Osteoblast (primary cell): ENCODE measurements at regions not wholly inside any gene's neighbourhood (a gene's known extent, or its start where the extent isn't known, plus 50 kb on each side); places are given as distances from the start of the nearest gene placed in this dataset.

Source experiments
- DNase-seq: peaks from one replicate; pipeline ENCODE4 v3.0.0; 2011; ENCODE audit warnings: low spot score, mixed read lengths; ENCODE audit not compliant: insufficient read length; ENCODE audit errors: missing footprints
- H2AFZ ChIP-seq: 2 replicates; pipeline ENCODE4 v1.6.0; 2011; ENCODE audit warnings: mild to moderate bottlenecking, low read length
- H3K27ac ChIP-seq: 2 replicates; pipeline ENCODE4 v1.5.1; 2011; ENCODE audit warnings: mild to moderate bottlenecking, low read depth, low read length, moderate library complexity
- H3K27me3 ChIP-seq: 2 replicates; pipeline ENCODE4 v1.6.0; 2012; ENCODE audit warnings: mild to moderate bottlenecking, control low read depth, inconsistent platforms, low read length, moderate library complexity; ENCODE audit not compliant: insufficient read depth
- H3K36me3 ChIP-seq: 2 replicates; pipeline ENCODE4 v1.5.1; 2011; ENCODE audit warnings: mild to moderate bottlenecking, low read length, control low read depth, moderate library complexity; ENCODE audit not compliant: insufficient read depth
- H3K4me1 ChIP-seq: 2 replicates; pipeline ENCODE4 v1.5.1; 2011; ENCODE audit warnings: mild to moderate bottlenecking, low read length, control low read depth, moderate library complexity; ENCODE audit not compliant: insufficient read depth
- H3K4me2 ChIP-seq: 2 replicates; pipeline ENCODE4 v1.6.0; 2011; ENCODE audit warnings: mild to moderate bottlenecking, low read length; ENCODE audit not compliant: insufficient read depth
- H3K4me3 ChIP-seq: fragments of 200-600 bp; sonication (generic); 3 replicates; pipeline ENCODE4 v1.5.1; 2012; ENCODE audit warnings: mild to moderate bottlenecking, low read length, inconsistent platforms; ENCODE audit not compliant: insufficient read depth
- H3K79me2 ChIP-seq: 2 replicates; pipeline ENCODE4 v1.6.0; 2012; ENCODE audit warnings: mild to moderate bottlenecking, low read length, control low read depth, inconsistent platforms; ENCODE audit not compliant: insufficient read depth
- H3K9me3 ChIP-seq: 2 replicates; pipeline ENCODE4 v1.5.1; 2011; ENCODE audit warnings: low read depth, low read length, control low read depth
- H4K20me1 ChIP-seq: 2 replicates; pipeline ENCODE4 v1.6.0; 2012; ENCODE audit warnings: mild to moderate bottlenecking, low read length, control low read depth; ENCODE audit not compliant: insufficient read depth
- TF ChIP-seq, protein P1 (sequence below): IDR thresholded peaks from 2 replicates; pipeline ENCODE4 v1.5.1; 2011; ENCODE audit warnings: mild to moderate bottlenecking, low read depth, low read length, moderate library complexity; ENCODE audit errors: extremely low read depth

- no peak for DNase-seq
- no peaks in the 10 kb centered on the region for H3K79me2 ChIP-seq
- H3K9me3 ChIP-seq = no peaks in the 10 kb centered on the region
- no peaks in the 10 kb centered on the region for H3K4me1 ChIP-seq
- no peak overlapping the region for H3K4me3 ChIP-seq
- H3K27ac ChIP-seq = no peak overlapping the region
- no peaks in the 10 kb centered on the region for H4K20me1 ChIP-seq
- H2AFZ ChIP-seq = no peak overlapping the region
- no peaks in the 10 kb centered on the region for H3K36me3 ChIP-seq
- TF ChIP-seq, protein P1, sequence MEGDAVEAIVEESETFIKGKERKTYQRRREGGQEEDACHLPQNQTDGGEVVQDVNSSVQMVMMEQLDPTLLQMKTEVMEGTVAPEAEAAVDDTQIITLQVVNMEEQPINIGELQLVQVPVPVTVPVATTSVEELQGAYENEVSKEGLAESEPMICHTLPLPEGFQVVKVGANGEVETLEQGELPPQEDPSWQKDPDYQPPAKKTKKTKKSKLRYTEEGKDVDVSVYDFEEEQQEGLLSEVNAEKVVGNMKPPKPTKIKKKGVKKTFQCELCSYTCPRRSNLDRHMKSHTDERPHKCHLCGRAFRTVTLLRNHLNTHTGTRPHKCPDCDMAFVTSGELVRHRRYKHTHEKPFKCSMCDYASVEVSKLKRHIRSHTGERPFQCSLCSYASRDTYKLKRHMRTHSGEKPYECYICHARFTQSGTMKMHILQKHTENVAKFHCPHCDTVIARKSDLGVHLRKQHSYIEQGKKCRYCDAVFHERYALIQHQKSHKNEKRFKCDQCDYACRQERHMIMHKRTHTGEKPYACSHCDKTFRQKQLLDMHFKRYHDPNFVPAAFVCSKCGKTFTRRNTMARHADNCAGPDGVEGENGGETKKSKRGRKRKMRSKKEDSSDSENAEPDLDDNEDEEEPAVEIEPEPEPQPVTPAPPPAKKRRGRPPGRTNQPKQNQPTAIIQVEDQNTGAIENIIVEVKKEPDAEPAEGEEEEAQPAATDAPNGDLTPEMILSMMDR = no peak
- H3K4me2 ChIP-seq = no peak overlapping the region
- no peaks in the 10 kb centered on the region for H3K27me3 ChIP-seq
Measured at GRCh38 chr5:52564587-52564986, 223.1 kb upstream of the ITGA1 start.

- Histone ChIP-seq H3K4me2 (no peak overlapping the region), H3K9me3 (no peaks in the 10 kb centered on the region), H3K27me3 (no peaks in the 10 kb centered on the region), H4K20me1 (no peaks in the 10 kb centered on the region), H3K27ac (no peak overlapping the region), H3K4me3 (no peak overlapping the region), H2AFZ (no peak overlapping the region), H3K79me2 (no peaks in the 10 kb centered on the region), H3K36me3 (no peaks in the 10 kb centered on the region), H3K4me1 (no peaks in the 10 kb centered on the region)
- TF ChIP-seq, protein P1 = no peak
- no peak for DNase-seq
Measured at GRCh38 chr5:52577546-52577945, 210.2 kb upstream of the ITGA1 start.

DNA sequence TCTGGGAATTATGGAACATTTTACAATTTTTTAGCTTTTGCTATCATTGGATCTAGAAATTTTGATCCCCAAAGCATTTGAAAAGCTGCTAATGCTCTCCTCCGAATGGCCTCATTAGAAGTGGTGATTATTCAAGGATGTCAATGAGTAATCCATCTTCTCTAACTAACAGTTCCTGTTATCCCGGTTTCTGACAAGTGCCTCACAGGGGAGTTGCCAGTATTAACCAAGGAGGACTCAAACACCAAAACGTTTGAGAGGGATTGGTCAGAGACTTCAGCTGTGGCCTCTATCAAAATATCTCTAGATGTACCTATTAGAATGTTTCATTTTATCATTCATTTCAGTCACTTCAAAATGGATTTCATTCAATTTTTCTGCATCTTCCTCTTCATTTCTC, 208.3 kb upstream of the ITGA1 start:
- no peaks in the 10 kb centered on the region for H3K9me3 ChIP-seq
- no peaks in the 10 kb centered on the region for H3K36me3 ChIP-seq
- no peak overlapping the region for H3K4me2 ChIP-seq
- H3K27ac ChIP-seq = no peak overlapping the region
- no peaks in the 10 kb centered on the region for H3K4me1 ChIP-seq
- H3K27me3 ChIP-seq = no peaks in the 10 kb centered on the region
- H2AFZ ChIP-seq = no peak overlapping the region
- no peaks in the 10 kb centered on the region for H3K79me2 ChIP-seq
- TF ChIP-seq, protein P1 = no peak
- no peaks in the 10 kb centered on the region for H4K20me1 ChIP-seq
- no peak for DNase-seq
- H3K4me3 ChIP-seq = no peak overlapping the region

GRCh38 chr5:52580921-52581320, 206.8 kb upstream of the ITGA1 start:
- DNase-seq = no peak
- TF ChIP-seq, protein P1 = no peak

More at GRCh38 chr5:52580921-52581320, 206.8 kb upstream of the ITGA1 start:
- no peak overlapping the region for H3K4me3 ChIP-seq
- H4K20me1 ChIP-seq = no peaks in the 10 kb centered on the region
- H3K9me3 ChIP-seq = no peaks in the 10 kb centered on the region
- no peaks in the 10 kb centered on the region for H3K27me3 ChIP-seq
- no peak overlapping the region for H2AFZ ChIP-seq
- H3K4me1 ChIP-seq = no peaks in the 10 kb centered on the region
- H3K79me2 ChIP-seq = no peaks in the 10 kb centered on the region
- no peak overlapping the region for H3K4me2 ChIP-seq
- no peaks in the 10 kb centered on the region for H3K36me3 ChIP-seq
- no peak overlapping the region for H3K27ac ChIP-seq
